ENCODE measurements at regions not wholly inside any gene's neighbourhood (a gene's known extent, or its start where the extent isn't known, plus 50 kb on each side); places are given as distances from the start of the nearest gene placed in this dataset.

DNA sequence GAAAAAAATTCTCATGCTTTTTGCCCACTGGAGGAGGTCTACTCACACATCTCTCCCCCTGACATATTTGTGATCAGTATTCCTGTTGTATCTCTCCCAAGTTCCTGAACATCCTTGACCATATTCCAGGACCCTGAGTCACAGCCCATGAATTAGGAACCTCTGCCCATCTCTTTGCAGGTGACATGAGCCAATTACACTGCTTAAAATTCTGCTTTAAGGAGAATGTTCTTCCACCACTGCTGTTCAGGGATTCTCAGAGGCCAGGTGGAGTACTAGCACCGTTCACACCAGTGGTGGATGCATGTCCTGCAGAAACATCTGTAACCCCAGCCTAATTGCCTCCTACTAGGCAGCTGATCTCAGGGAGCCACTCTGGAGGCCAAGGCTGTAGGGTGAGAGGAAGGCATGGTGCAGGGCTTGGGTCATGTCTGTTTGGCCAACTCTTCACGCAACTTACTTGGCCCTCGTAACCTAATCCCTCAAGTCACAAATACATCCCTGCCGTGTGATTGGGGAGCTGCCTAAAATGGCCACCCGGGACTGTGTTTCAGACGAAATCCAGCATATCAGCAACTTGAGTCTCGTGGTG lies 104.8 kb downstream of the GGTLC2 start:
- H4K20me1 ChIP-seq (ENCODE audit: control insufficient read depth, insufficient read depth, low read length, poor library complexity, severe bottlenecking), result no peaks in the 10 kb centered on the region
- H3K4me1 ChIP-seq (ENCODE audit: control insufficient read depth in 2 of 2, insufficient read depth in 2 of 2, low read length in 2 of 2), result peaks cover 47 to 54% of the 10 kb centered on the region in 2 donors
- peaks cover 0 to 27% (median 0%) of the 10 kb centered on the region in 3 donors for H3K9me3 ChIP-seq (ENCODE audit: control extremely low read depth in 1 of 3, control insufficient read depth in 2 of 3, insufficient read depth in 1 of 3, low read length in 2 of 3)
- no peaks in the 10 kb centered on the region for H3K79me2 ChIP-seq (ENCODE audit: control insufficient read depth, insufficient read depth, low read length)
- no peak overlapping the region for H2AFZ ChIP-seq (ENCODE audit: insufficient read depth, low read depth, low read length, poor library complexity, severe bottlenecking)
- 73% methylated on average over 6 of the region's 7 CpGs for WGBS (ENCODE audit: insufficient coverage)
- no peaks in the 10 kb centered on the region for H3K27me3 Mint-ChIP-seq
- H3K27ac ChIP-seq (ENCODE audit: low read length in 2 of 2), result no peak overlapping the region
- no peak for DNase-seq
- ChIA-PET POLR2A (no interaction called here), CTCF (interaction anchor here (0.6 to 5.7 kb wide), 8 partner anchors 15 to 205 kb away, joined by 3 to 55 read pairs (median 3); no protein-coding TSS in a partner anchor)
- no peaks in the 10 kb centered on the region for H3K9me3 Mint-ChIP-seq (ENCODE audit: insufficient read depth)
- TF ChIP-seq CTCF (IDR thresholded peaks at IDR 0.05), result no peak
- no peak for TF ChIP-seq EZH2 (IDR thresholded peaks at IDR 0.05; ENCODE audit: borderline replicate concordance, insufficient read depth, low read depth, low read length, poor library complexity, severe bottlenecking)
- peaks cover 56% of the 10 kb centered on the region for H3K4me1 Mint-ChIP-seq
- H3K36me3 ChIP-seq (replicated peaks in 1 of 2; ENCODE audit: control extremely low read depth in 1 of 2, control insufficient read depth in 1 of 2, extremely low read depth in 1 of 2, insufficient read depth in 2 of 2, low read length in 1 of 2), result no peaks in the 10 kb centered on the region
- ATAC-seq (ENCODE audit: low read depth), result no peak
- no peak overlapping the region for H3K4me2 ChIP-seq (replicated peaks; ENCODE audit: low read depth, low read length, poor library complexity, severe bottlenecking)
- H3K4me3 ChIP-seq (ENCODE audit: control extremely low read depth in 1 of 5, extremely low read depth in 1 of 5, insufficient read depth in 1 of 5, low read depth in 2 of 5, low read length in 4 of 5), result no peak overlapping the region
- H3K27me3 ChIP-seq (replicated peaks in 1 of 4; ENCODE audit: control extremely low read depth in 1 of 4, control insufficient read depth in 3 of 4, insufficient read depth in 4 of 4, low read length in 3 of 4), result no peaks in the 10 kb centered on the region
- H3K9ac ChIP-seq (ENCODE audit: low read length), result no peak overlapping the region
- no peak overlapping the region for H3K27ac Mint-ChIP-seq
- H3K4me3 Mint-ChIP-seq, result no peak overlapping the region
- intact Hi-C loops (cut with micrococcal nuclease), result loop anchor here (5.0 kb wide), 2 partner anchors 37 to 157 kb away; no protein-coding TSS in a partner anchor

DNA sequence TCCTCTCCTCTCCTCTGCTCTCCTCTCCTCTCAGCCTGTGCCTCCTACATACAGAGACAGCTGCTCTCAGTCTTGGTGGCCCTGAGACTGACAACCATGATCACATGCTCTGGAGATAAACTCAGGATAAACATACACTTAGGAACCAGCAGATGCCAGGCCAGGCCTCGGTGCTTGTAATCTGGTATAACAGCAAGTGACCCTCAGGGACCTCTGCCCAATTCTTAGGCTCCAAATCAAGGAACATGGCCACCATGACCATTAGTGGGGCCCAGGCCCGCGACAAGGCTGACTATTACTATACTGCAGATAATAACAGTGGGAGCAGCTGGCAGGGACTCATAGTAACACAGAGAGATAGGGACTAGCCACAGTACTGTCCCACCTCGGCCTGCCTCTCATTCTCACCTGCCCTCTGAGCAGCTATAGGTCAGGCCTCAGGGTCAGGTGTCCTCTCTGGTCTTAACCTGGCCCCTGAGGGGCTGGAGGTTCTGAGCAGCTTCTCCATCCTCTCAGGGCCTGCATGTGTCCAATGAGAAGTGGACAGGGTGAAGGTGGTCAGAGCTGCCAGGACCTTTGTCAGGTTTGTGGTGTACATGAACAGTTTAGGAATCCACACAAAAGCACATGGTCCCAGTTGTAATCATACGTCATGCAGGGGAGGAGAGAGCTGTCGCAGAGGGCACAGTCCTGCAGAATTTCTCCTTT lies 106.1 kb downstream of the GGTLC2 start:
- Mint-ChIP-seq H3K4me3 (no peak overlapping the region), H3K4me1 (peaks cover 55% of the 10 kb centered on the region), H3K27ac (peak overlapping the region; percentile 32), H3K9me3 (ENCODE audit: insufficient read depth) (no peaks in the 10 kb centered on the region), H3K27me3 (no peaks in the 10 kb centered on the region)
- Histone ChIP-seq H2AFZ (ENCODE audit: insufficient read depth, low read depth, low read length, poor library complexity, severe bottlenecking) (no peak overlapping the region), H3K4me2 (replicated peaks; ENCODE audit: low read depth, low read length, poor library complexity, severe bottlenecking) (no peak overlapping the region), H3K27me3 (replicated peaks in 1 of 4; ENCODE audit: control extremely low read depth in 1 of 4, control insufficient read depth in 3 of 4, insufficient read depth in 4 of 4, low read length in 3 of 4) (no peaks in the 10 kb centered on the region), H3K4me1 (ENCODE audit: control insufficient read depth in 2 of 2, insufficient read depth in 2 of 2, low read length in 2 of 2) (peaks cover 42 to 48% of the 10 kb centered on the region in 2 donors), H4K20me1 (ENCODE audit: control insufficient read depth, insufficient read depth, low read length, poor library complexity, severe bottlenecking) (no peaks in the 10 kb centered on the region), H3K36me3 (replicated peaks in 1 of 2; ENCODE audit: control extremely low read depth in 1 of 2, control insufficient read depth in 1 of 2, extremely low read depth in 1 of 2, insufficient read depth in 2 of 2, low read length in 1 of 2) (no peaks in the 10 kb centered on the region), H3K9ac (ENCODE audit: low read length) (no peak overlapping the region), H3K79me2 (ENCODE audit: control insufficient read depth, insufficient read depth, low read length) (no peaks in the 10 kb centered on the region), H3K9me3 (ENCODE audit: control extremely low read depth in 1 of 3, control insufficient read depth in 2 of 3, insufficient read depth in 1 of 3, low read length in 2 of 3) (peaks cover 0 to 27% (median 0%) of the 10 kb centered on the region in 3 donors), H3K4me3 (ENCODE audit: control extremely low read depth in 1 of 5, extremely low read depth in 1 of 5, insufficient read depth in 1 of 5, low read depth in 2 of 5, low read length in 4 of 5) (no peak overlapping the region), H3K27ac (ENCODE audit: low read length in 2 of 2) (no peak overlapping the region)
- TF ChIP-seq EZH2 (IDR thresholded peaks at IDR 0.05; ENCODE audit: borderline replicate concordance, insufficient read depth, low read depth, low read length, poor library complexity, severe bottlenecking) (no peak), CTCF (IDR thresholded peaks at IDR 0.05) (no peak)
- WGBS (ENCODE audit: insufficient coverage), result 88% methylated on average over 5 of the region's 6 CpGs
- intact Hi-C loops (cut with micrococcal nuclease), result no loop called here
- ATAC-seq (ENCODE audit: low read depth) (no peak), DNase-seq (no peak)
- CTCF ChIA-PET, result interaction anchor here (0.6 to 5.7 kb wide), 13 partner anchors 10 to 249 kb away, joined by 3 to 55 read pairs (median 4); no protein-coding TSS in a partner anchor
- POLR2A ChIA-PET, result interaction anchor here (0.5 kb wide), 1 partner anchor 185 kb away, joined by 3 read pairs; no protein-coding TSS in a partner anchor
